GM12872 (cell line): ENCODE measurements at regions not wholly inside any gene's neighbourhood (a gene's known extent, or its start where the extent isn't known, plus 50 kb on each side); places are given as distances from the start of the nearest gene placed in this dataset.

ENCODE experiments used
- CTCF ChIP-seq: IDR thresholded peaks from 3 replicates; pipeline ENCODE4 v1.5.1; 2011; ENCODE audit warnings: low read depth, mild to moderate bottlenecking, low read length, moderate library complexity; ENCODE audit not compliant: insufficient read depth

GRCh38 chr1:208885650-208886049 lies 641.5 kb upstream of the PLXNA2 start:
- TF ChIP-seq CTCF = no peak

- TF ChIP-seq CTCF = no peak
These were observed 644.2 kb upstream of the PLXNA2 start for GRCh38 chr1:208888376-208888775.

- TF ChIP-seq CTCF = no peak
These were observed 648.0 kb upstream of the PLXNA2 start for GRCh38 chr1:208892147-208892546.

- no peak for TF ChIP-seq CTCF
These were observed 649.1 kb upstream of the PLXNA2 start for GRCh38 chr1:208893251-208893650.

- no peak for TF ChIP-seq CTCF
These were observed 651.0 kb upstream of the PLXNA2 start for GRCh38 chr1:208895181-208895580.

GRCh38 chr1:208895820-208896219 lies 651.6 kb upstream of the PLXNA2 start:
- no peak for TF ChIP-seq CTCF

GRCh38 chr1:208896768-208897167 lies 652.6 kb upstream of the PLXNA2 start:
- TF ChIP-seq CTCF = no peak

- TF ChIP-seq CTCF = no peak
These were observed 655.3 kb upstream of the PLXNA2 start for GRCh38 chr1:208899438-208899837.
